K562 (cell line): ENCODE measurements at regions not wholly inside any gene's neighbourhood (a gene's known extent, or its start where the extent isn't known, plus 50 kb on each side); places are given as distances from the start of the nearest gene placed in this dataset.

Experiments used
- ATAC-seq: fragments of 200-7000 bp; cut with Tn5 transposase; 3 replicates; pipeline ENCODE4 v1.9.1; 2020; ENCODE audit warnings: moderate library complexity
- BruUV-seq: library from RNA; stranded (reverse); fragments of 400-500 nt; replicated peaks from 2 replicates; lab custom pipeline; 2021; lab: Mats Ljungman, UMichigan
- CTCF ChIA-PET: fragments of 300-600 bp; formaldehyde crosslinking; extraction: SDS; loops from one replicate; lab custom pipeline; 2021; ENCODE audit warnings: low intra/inter-chr PET ratio; lab: Yijun Ruan, JAX
- POLR2A ChIA-PET: fragments of 300-600, 350-650 bp; sonication (Branson Sonifier 250); formaldehyde crosslinking; extraction: SDS; loops from one replicate; lab custom pipeline; 2021; ENCODE audit warnings: antibody characterized with exemption, inconsistent platforms; lab: Yijun Ruan, JAX
- DNase-seq, 4 experiments: peaks; one replicate each; pipeline versions ENCODE4 v3.0.0 to v3.0.0-alpha.2; 2011 to 2018; ENCODE audit warnings: low spot score in 3 of 4, mixed read lengths in 3 of 4; ENCODE audit errors: extremely low read depth in 1 of 4
- FAIRE-seq: peaks from 2 replicates; lab custom pipeline; 2011; peaks lifted over from hg19 to GRCh38; lab: Jason Lieb, UNC
- H2AFZ ChIP-seq: 2 replicates; pipeline ENCODE4 v1.6.0; 2011; ENCODE audit warnings: low read depth, low read length, control low read depth, inconsistent platforms
- H3K27ac ChIP-seq: fragments of 200-600 bp; 3 replicates; pipeline ENCODE4 v1.8.0; 2011; ENCODE audit warnings: low read depth, mild to moderate bottlenecking, control low read depth, inconsistent platforms, low read length, moderate library complexity, mixed read lengths; ENCODE audit errors: extremely low read depth
- H3K27me3 ChIP-seq, 2 experiments: fragments of 300-600 bp in 1 of 2; 2 replicates in 1 of 2; 3 replicates in 1 of 2; pipeline versions ENCODE4 v1.6.0 to v1.8.0; 2011; ENCODE audit warnings: inconsistent platforms in 2 of 2, low read length in 2 of 2, mild to moderate bottlenecking in 1 of 2, mixed read lengths in 1 of 2, moderate library complexity in 1 of 2; ENCODE audit not compliant: control insufficient read depth in 2 of 2, insufficient read depth in 2 of 2
- H3K36me3 ChIP-seq: fragments of 300-600 bp; 3 replicates; pipeline ENCODE4 v1.8.0; 2011; ENCODE audit warnings: mild to moderate bottlenecking, low read length, inconsistent platforms; ENCODE audit not compliant: control insufficient read depth, insufficient read depth
- H3K4me1 ChIP-seq, 2 experiments: fragments of 200-600 bp in 1 of 2; replicated peaks in 1 of 2; 2 replicates in 1 of 2; 3 replicates in 1 of 2; pipeline versions ENCODE4 v1.5.1 to v1.8.0; 2011; ENCODE audit warnings: inconsistent platforms in 2 of 2, low read length in 2 of 2, mild to moderate bottlenecking in 1 of 2, mixed read lengths in 1 of 2, moderate library complexity in 1 of 2; ENCODE audit not compliant: control insufficient read depth in 2 of 2, insufficient read depth in 2 of 2
- H3K4me2 ChIP-seq: 2 replicates; pipeline ENCODE4 v1.6.1; 2011; ENCODE audit warnings: low read length, control low read depth, inconsistent platforms, mixed read lengths; ENCODE audit not compliant: insufficient read depth
- H3K4me3 ChIP-seq: fragments of 200-600 bp; sonication (generic), shearing (Covaris generic); 2 replicates; pipeline ENCODE4 v1.5.1; 2016; ENCODE audit warnings: control low read depth, inconsistent platforms
- H3K79me2 ChIP-seq: fragments of 200-600 bp; 3 replicates; pipeline ENCODE4 v1.8.0; 2011; ENCODE audit warnings: low read length, inconsistent platforms; ENCODE audit not compliant: control insufficient read depth, insufficient read depth
- H3K9ac ChIP-seq, 2 experiments: 2 replicates each; pipeline versions ENCODE4 v1.6.0 to v1.6.1; 2011; ENCODE audit warnings: low read depth in 2 of 2, low read length in 2 of 2, control low read depth in 1 of 2, inconsistent platforms in 1 of 2, mild to moderate bottlenecking in 1 of 2, mixed read lengths in 1 of 2; ENCODE audit not compliant: insufficient read depth in 1 of 2
- H3K9me1 ChIP-seq: one replicate; pipeline ENCODE4 v1.6.0; 2011; ENCODE audit warnings: inconsistent platforms, mild to moderate bottlenecking, low read length, moderate library complexity; ENCODE audit not compliant: control insufficient read depth, insufficient read depth
- H3K9me3 ChIP-seq: replicated peaks from 2 replicates; pipeline ENCODE4 v1.5.1; 2011; ENCODE audit warnings: low read depth, low read length, inconsistent platforms; ENCODE audit not compliant: control insufficient read depth, insufficient read depth
- H4K20me1 ChIP-seq: replicated peaks from 2 replicates; pipeline ENCODE4 v1.6.1; 2011; ENCODE audit warnings: low read length, inconsistent platforms, mixed read lengths; ENCODE audit not compliant: control insufficient read depth, insufficient read depth
- ETS1 ChIP-seq: conservative IDR thresholded peaks from 2 replicates; pipeline ENCODE4 v1.6.1; 2011; ENCODE audit warnings: low read depth, mild to moderate bottlenecking, low read length; ENCODE audit not compliant: control insufficient read depth
- ETV6 ChIP-seq, 3 experiments: fragments of 150-350 bp in 1 of 3; sonication (generic) in 1 of 3; formaldehyde crosslinking in 1 of 3; IDR thresholded peaks; 2 replicates each; pipeline versions ENCODE4 v1.6.1 to v1.8.0; 2014 to 2022; ENCODE audit warnings: borderline replicate concordance in 2 of 3, low read depth in 2 of 3, antibody characterized with exemption in 1 of 3, low read length in 1 of 3, mild to moderate bottlenecking in 1 of 3, missing genetic modification reagents in 1 of 3
- FIP1L1 ChIP-seq: fragments of 200-400 bp; formaldehyde crosslinking; IDR thresholded peaks from 2 replicates; pipeline ENCODE4 v1.6.1; 2018; ENCODE audit warnings: mild to moderate bottlenecking, low read depth, low read length; ENCODE audit not compliant: poor library complexity, severe bottlenecking
- GTF2B ChIP-seq: IDR thresholded peaks from 2 replicates; pipeline ENCODE4 v1.6.1; 2011; ENCODE audit not compliant: insufficient read length; ENCODE audit errors: extremely low read depth
- HCFC1 ChIP-seq: IDR thresholded peaks from 2 replicates; pipeline ENCODE4 v1.6.1; 2012; ENCODE audit warnings: low read depth, low read length, improper control_type of control experiment
- HDAC6 ChIP-seq: IDR thresholded peaks from 2 replicates; pipeline ENCODE4 v1.6.1; 2012; ENCODE audit warnings: low read depth, mild to moderate bottlenecking, control low read depth, inconsistent platforms, low read length, moderate library complexity
- HMG20B ChIP-seq: fragments of 250-450 bp; sonication (Bioruptor Pico); IDR thresholded peaks from 2 replicates; pipeline ENCODE4 v1.5.0; 2021; ENCODE audit warnings: mild to moderate bottlenecking
- PHF21A ChIP-seq: fragments of 450-650 bp; IDR thresholded peaks from 2 replicates; pipeline ENCODE4 v1.6.1; 2017; ENCODE audit warnings: low read depth, borderline replicate concordance
- POLR3G ChIP-seq: IDR thresholded peaks from 2 replicates; pipeline ENCODE4 v1.6.1; 2011; ENCODE audit not compliant: insufficient read length, insufficient replicate concordance; ENCODE audit errors: extremely low read depth
- SLC30A9 ChIP-seq: fragments of 250-450 bp; sonication (Bioruptor Pico); IDR thresholded peaks from 2 replicates; pipeline ENCODE4 v1.8.0; 2022; ENCODE audit warnings: mild to moderate bottlenecking, moderate library complexity
- TAF7 ChIP-seq: fragments of 450-650 bp; IDR thresholded peaks from 2 replicates; pipeline ENCODE4 v1.6.1; 2016; ENCODE audit warnings: missing genetic modification characterization, missing compliant biosample characterization
- TFAM ChIP-seq: fragments of 250-450 bp; sonication (Bioruptor Pico); conservative IDR thresholded peaks from 2 replicates; pipeline ENCODE4 v1.5.0; 2021; ENCODE audit warnings: mild to moderate bottlenecking, moderate library complexity
- THAP12 ChIP-seq: fragments of 250-450 bp; sonication (Bioruptor Pico); IDR thresholded peaks from 2 replicates; pipeline ENCODE4 v1.9.0; 2021; ENCODE audit warnings: mild to moderate bottlenecking, inconsistent platforms
- ZC3H4 ChIP-seq: sonication (generic); formaldehyde crosslinking; IDR thresholded peaks from 2 replicates; pipeline ENCODE4 v1.9.0; 2021; ENCODE audit warnings: missing genetic modification reagents, borderline replicate concordance
- ZHX1 ChIP-seq: fragments of 150-350 bp; conservative IDR thresholded peaks from 2 replicates; pipeline ENCODE4 v1.6.1; 2014; ENCODE audit warnings: low read length
- WGBS: fragments of 100-300 bp; shearing (Covaris generic); methylation state at CpG from one replicate; pipeline ENCODE4 v1.1.6; 2016; ENCODE audit warnings: low coverage, mixed read lengths; ENCODE audit not compliant: insufficient coverage; ENCODE audit errors: missing lambda C conversion rate; 5-methylcytosine and 5-hydroxymethylcytosine counted together
- in situ Hi-C: fragments of 300-500 bp; cut with MboI; formaldehyde crosslinking; loops from 4 replicates; pipeline ENCODE4 v1.15.0; 2018; ENCODE audit warnings: inconsistent platforms, mixed read lengths
- intact Hi-C: fragments of 100-400 bp; cut with micrococcal nuclease; formaldehyde crosslinking; loops from 2 replicates; pipeline ENCODE4 v1.14.2; 2022

DNA sequence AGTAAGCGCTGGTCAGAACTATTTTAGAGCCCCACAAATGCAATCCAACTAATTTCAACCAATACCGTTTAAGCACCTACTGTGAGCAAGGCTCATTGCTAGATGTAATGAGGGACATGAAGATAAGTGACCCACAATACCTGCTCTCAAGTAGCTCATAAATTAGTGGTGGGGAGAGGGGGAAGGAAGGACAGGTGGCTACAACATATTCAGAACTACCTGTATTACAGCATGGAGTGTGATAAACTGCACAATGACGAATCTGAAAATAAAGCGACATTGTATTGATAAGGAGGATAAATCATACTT, 311.6 kb upstream of the DIAPH2 start:
- WGBS = 0% methylated on average over 4 of the region's 4 CpGs
- Histone ChIP-seq H3K9me1 (no peaks in the 10 kb centered on the region), H3K4me3 (no peak overlapping the region), H3K4me1 (no peaks in the 10 kb centered on the region), H2AFZ (no peak overlapping the region), H3K27ac (no peak overlapping the region), H3K36me3 (no peaks in the 10 kb centered on the region), H4K20me1 (no peaks in the 10 kb centered on the region), H3K9ac (no peak overlapping the region), H3K4me2 (no peak overlapping the region), H3K27me3 (no peaks in the 10 kb centered on the region), H3K9me3 (no peaks in the 10 kb centered on the region), H3K79me2 (no peaks in the 10 kb centered on the region)
- in situ Hi-C loops = no loop called here
- CTCF ChIA-PET = no interaction called here
- ATAC-seq (no peak), DNase-seq (no peak), FAIRE-seq (no peak)
- POLR2A ChIA-PET = no interaction called here
- intact Hi-C loops = no loop called here
- BruUV-seq = no TSS peak
- TF ChIP-seq HCFC1 (no peak), FIP1L1 (no peak), SLC30A9 (no peak), HMG20B (CRISPR knock-in tag) (no peak), TFAM (CRISPR knock-in tag) (no peak), THAP12 (CRISPR knock-in tag) (no peak), POLR3G (no peak), ZC3H4 (CRISPR knock-in tag) (no peak), PHF21A (no peak), HDAC6 (no peak), GTF2B (no peak), ETS1 (no peak), ETV6 (IDR thresholded peaks at IDR 0.05; ENCODE audit: borderline replicate concordance in 1 of 2, low read depth in 2 of 2, low read length in 1 of 2) (no peak), ETV6 (CRISPR knock-in tag; IDR thresholded peaks at IDR 0.05; ENCODE audit: borderline replicate concordance) (no peak), TAF7 (tag) (no peak), ZHX1 (no peak)
